Sigmoid colon (tissue), 4 donors: ENCODE measurements at regions not wholly inside any gene's neighbourhood (a gene's known extent, or its start where the extent isn't known, plus 50 kb on each side); places are given as distances from the start of the nearest gene placed in this dataset.

Experiments
- CTCF ChIP-seq, 4 experiments: fragments of 450-650 bp in 3 of 4; fragments of 200-600 bp in 1 of 4; IDR thresholded peaks; one replicate each; pipeline ENCODE4 v1.5.1; 2016 to 2019; ENCODE audit warnings: antibody characterized with exemption in 4 of 4, mild to moderate bottlenecking in 3 of 4, moderate library complexity in 2 of 4
- EP300 ChIP-seq, 4 donors: sonication (generic); formaldehyde crosslinking; IDR thresholded peaks; one replicate each; pipeline ENCODE4 v1.6.1; 2017; ENCODE audit warnings: antibody characterized with exemption in 4 of 4
- POLR2A ChIP-seq, 2 donors: fragments of 450-650 bp; IDR thresholded peaks; one replicate each; pipeline ENCODE4 v1.6.1; 2016; ENCODE audit warnings: antibody characterized with exemption in 2 of 2, mild to moderate bottlenecking in 2 of 2, moderate library complexity in 2 of 2
- POLR2AphosphoS5 ChIP-seq, 4 donors: sonication (generic); formaldehyde crosslinking; IDR thresholded peaks; one replicate each; pipeline ENCODE4 v1.6.1; 2017; ENCODE audit warnings: antibody characterized with exemption in 4 of 4

DNA sequence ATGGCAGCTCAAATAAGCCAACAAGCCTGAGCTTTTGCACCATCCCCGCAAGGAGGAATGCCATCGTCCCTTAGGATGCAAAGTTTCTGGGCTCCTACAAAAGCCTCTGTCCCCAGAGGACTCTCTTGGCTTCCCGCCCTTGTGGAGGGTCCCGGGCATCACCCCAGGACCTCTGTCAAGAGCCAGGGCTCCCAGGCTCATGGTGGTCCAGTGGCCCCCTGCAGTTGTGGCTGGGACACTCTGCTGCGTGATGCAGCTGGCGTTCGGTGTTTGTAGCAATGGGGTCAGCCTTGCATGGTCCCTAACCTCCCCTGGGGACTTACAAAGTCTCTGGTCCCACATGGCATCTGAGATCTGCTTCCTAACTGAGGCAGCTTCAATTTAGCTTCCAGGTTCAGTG lies 104.7 kb downstream of the RIPK4 start:
- TF ChIP-seq POLR2A (IDR thresholded peaks at IDR 0.05) (no peak), CTCF (IDR thresholded peaks at IDR 0.05) (no peak), POLR2AphosphoS5 (IDR thresholded peaks at IDR 0.05) (no peak), EP300 (IDR thresholded peaks at IDR 0.05) (no peak)
